ENCODE measurements at regions not wholly inside any gene's neighbourhood (a gene's known extent, or its start where the extent isn't known, plus 50 kb on each side); places are given as distances from the start of the nearest gene placed in this dataset.
A peak's percentile ranks its signal among the peaks of the same experiment; 100 is the strongest.

GRCh38 chr2:16008856-16009255, 68.5 kb downstream of the MYCN start:
- no peak for DNase-seq

GRCh38 chr2:16008331-16008850, 68.0 kb downstream of the MYCN start:
- DNase-seq, result no peak

DNA sequence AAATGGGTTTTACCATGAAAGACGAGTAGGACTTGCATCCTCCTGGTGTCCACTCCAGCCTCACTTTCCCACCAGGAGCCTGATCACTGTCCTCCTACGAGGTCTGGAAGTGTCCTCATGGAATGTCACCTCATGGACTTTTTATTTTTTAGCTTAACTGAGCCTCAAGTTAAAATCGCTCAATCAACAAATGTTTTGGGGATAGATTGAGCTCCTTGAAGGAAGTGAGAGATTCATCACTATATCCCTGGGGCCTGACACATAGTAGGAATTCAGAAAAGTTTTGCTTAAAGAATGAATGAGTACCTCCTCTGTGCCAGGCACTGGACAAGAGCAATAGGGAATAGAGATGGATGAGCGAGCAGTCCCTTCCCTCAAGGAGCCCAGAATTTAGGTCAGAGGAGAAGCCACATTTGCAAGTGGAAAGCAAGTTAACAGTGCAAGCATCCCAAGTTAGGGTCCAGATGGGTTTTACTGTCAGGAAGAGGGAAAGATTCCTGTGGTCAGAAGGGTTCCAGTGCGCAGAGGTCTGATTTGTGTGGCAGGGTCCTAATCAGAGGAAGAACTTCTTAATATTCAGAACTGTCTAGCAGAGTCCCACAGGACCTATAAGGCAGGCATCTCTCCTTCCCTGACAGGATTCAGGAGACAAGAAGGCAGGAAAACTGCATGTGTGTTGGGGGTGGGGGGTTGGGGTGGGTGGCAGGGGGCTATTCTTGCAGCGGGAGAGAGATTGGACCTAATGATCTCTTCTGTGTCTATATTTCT, 67.0 kb downstream of the MYCN start:
- no peak for DNase-seq

DNA sequence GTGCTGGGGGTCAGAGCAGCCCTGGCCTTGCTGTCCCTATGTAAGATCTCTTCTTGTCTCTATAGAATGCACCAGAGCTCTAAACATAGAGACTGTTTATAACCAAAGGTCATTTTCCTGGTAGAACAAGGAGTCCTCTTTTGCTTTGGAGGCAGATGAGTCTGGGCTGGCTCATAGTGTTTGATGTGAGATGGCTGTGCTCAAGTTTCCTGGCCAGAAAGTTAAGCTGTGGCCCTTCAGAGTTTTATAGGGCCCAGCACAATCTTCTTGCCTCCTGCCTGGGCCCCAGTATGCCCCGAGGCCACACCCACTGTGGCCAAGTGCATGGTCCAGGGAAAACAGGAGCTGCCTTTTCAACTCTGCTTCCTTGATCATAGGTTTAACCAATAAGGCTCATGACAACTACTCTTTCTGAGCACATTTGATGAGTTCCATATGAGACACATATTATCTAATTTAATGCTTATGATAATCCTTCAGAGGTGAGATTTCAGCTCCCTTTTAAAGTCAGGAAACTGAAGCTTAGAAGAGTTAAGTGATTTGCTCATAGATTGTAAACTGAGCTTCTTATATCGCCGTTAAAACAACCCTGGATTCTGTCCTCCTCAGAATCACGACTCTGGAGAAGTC, 66.3 kb downstream of the MYCN start:
- no peak for DNase-seq

DNA sequence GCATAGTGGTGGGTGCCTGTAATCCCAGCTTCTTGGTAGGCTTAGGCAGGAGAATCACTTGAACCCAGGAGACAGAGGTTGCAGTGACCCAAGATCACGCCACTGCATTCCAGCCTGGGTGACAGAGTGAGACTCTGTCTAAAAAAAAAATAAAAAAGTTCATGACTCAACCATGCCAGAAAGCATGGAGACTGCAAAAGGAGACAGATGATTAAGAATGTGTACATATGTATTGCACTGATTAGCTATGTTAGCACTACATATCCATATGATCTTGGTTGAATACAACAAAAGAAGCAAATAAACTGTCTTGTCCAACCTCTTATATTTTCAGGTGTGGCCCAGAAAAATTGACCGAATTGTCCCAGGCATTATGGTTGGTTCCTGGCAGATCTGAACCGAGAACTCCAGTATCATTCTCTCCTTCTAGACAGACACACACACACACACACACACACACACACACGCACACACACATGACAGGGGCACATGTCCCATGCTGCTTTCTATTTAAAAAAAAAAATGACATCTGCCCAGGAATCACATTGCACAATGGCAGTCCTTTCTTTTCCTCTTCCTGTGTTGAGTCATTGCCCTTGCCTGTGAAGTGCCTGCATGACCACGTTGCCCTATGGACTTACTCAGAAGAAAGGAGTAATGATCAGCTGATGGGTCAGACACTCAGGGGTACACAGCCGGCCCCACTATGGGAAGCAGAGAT, 65.6 kb downstream of the MYCN start:
- DNase-seq, result peak; percentile 75 to 82

DNA sequence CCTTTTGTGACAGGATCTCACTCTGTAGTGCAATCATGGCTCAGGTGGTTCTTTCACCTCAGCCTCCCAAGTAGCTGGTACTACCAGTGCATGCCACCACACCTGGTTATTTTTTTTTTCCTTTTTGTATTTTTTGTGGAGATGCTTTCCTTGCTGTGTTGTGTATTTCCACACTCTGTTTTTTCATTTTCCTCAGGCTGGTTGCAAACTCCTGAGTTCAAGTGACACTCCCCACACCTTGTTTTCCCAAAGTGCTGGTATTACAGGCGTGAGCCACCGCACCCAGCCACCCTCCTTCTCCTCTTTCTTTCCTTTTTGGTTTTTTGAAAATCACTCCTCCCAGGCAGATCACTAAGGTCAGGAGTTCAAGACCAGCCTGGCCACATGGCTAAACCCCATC, 65.0 kb downstream of the MYCN start:
- no peak for DNase-seq

DNA sequence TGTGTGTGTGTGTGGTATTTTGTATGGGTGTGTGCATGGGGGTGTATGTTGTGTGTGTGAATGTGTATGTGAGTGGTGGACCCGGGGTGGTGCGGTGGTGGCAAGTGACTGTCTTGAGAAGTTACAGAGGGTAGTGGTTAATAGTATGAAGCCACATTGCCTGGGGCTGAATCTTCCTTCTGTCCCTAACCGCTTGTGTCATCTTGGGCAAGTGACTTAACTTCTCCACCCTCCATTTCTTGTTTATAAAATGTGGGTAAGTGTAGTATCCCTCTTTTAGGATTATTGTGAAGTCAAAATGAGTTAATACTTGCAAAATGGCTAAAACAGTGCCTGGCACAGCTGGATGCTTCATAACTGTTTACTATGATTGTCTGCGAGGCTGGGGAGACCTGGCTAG, 63.5 kb downstream of the MYCN start:
- DNase-seq, result no peak

GRCh38 chr2:16003152-16003551, 62.8 kb downstream of the MYCN start:
- no peak for DNase-seq

GRCh38 chr2:16002575-16002974, 62.2 kb downstream of the MYCN start:
- no peak for DNase-seq

- no peak for DNase-seq
These were observed 61.8 kb downstream of the MYCN start for GRCh38 chr2:16002144-16002543.

GRCh38 chr2:16000642-16001041, 60.3 kb downstream of the MYCN start:
- no peak for DNase-seq

GRCh38 chr2:15999596-16000469, 59.5 kb downstream of the MYCN start:
- no peak for DNase-seq

GRCh38 chr2:15997728-15998280, 57.5 kb downstream of the MYCN start:
- no peak for DNase-seq

DNA sequence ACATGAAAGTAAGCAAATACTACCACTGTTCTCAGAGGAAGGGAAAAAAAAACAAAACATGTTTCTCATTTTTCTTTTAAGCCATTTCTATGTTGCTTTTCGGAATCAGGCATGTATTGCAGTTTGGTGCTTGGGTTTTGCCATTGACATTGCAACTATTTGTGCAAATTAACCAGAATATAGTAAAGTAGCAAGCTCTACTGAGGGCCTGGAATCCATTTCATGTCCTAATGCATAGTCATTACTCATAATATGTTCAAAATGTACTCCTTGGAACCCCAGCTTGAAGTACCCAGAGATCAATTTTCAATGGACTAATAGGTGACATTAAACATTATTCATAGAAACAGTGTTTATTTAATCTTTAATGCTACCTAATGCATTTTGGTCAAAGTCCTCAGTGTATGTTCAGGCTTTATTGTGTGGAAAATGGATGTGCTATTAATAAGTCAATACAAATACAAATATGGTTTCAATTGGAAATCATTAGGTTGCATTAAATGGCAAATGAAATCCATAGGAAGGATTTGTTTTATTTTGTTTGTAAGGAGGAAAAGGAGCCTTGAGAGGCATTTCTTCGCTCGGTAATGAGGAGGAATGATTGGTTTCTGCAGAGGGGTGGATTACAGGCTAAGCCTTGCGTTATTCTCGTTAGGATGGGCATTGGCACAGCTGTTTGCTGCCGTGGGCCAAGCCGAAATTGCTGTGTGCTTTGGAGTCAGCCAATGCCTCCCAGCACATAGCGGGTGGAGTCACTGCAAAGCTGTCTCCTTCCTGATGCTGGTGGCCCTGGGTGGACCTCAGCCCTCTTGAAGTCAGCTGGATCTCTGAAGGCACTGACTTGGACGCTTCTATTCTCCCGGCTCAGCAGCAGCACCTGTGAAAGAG, 56.4 kb downstream of the MYCN start:
- no peak for DNase-seq
